HCT116 (cell line): ENCODE measurements at regions not wholly inside any gene's neighbourhood (a gene's known extent, or its start where the extent isn't known, plus 50 kb on each side); places are given as distances from the start of the nearest gene placed in this dataset.

Source experiments
- EZH2 ChIP-seq: fragments of 200-600 bp; sonication (generic); IDR thresholded peaks from 2 replicates; pipeline ENCODE4 v1.6.1; 2017; ENCODE audit warnings: antibody characterized with exemption, mixed run types
- EZH2phosphoT487 ChIP-seq: fragments of 200-600 bp; IDR thresholded peaks from 2 replicates; pipeline ENCODE4 v1.6.1; 2018; ENCODE audit warnings: antibody characterized with exemption, borderline replicate concordance
- JUND ChIP-seq: IDR thresholded peaks from 2 replicates; pipeline ENCODE4 v1.6.1; 2012
- RAD21 ChIP-seq: IDR thresholded peaks from 2 replicates; pipeline ENCODE4 v1.6.1; 2012; ENCODE audit warnings: low read depth, mild to moderate bottlenecking
- SP1 ChIP-seq: IDR thresholded peaks from 2 replicates; pipeline ENCODE4 v1.6.1; 2012; ENCODE audit warnings: low read depth
- YY1 ChIP-seq: IDR thresholded peaks from 2 replicates; pipeline ENCODE4 v1.6.1; 2011; ENCODE audit warnings: low read length, low read depth, moderate library complexity, mild to moderate bottlenecking; ENCODE audit not compliant: insufficient replicate concordance; ENCODE audit errors: extremely low read depth
- TF ChIP-seq, protein P1 (sequence below), 3 experiments: fragments of 200-600 bp in 1 of 3; sonication (generic) in 1 of 3; IDR thresholded peaks in 2 of 3; conservative IDR thresholded peaks in 1 of 3; 2 replicates each; pipeline ENCODE4 v1.5.1; 2012 to 2017; ENCODE audit warnings: low read depth in 2 of 3, low read length in 2 of 3, antibody characterized with exemption in 1 of 3, borderline replicate concordance in 1 of 3, control low read depth in 1 of 3, mild to moderate bottlenecking in 1 of 3, mixed read lengths in 1 of 3, mixed run types in 1 of 3, moderate library complexity in 1 of 3; ENCODE audit not compliant: insufficient read depth in 1 of 3
- TF ChIP-seq, protein P2 (sequence below): IDR thresholded peaks from 2 replicates; pipeline ENCODE4 v1.6.1; 2012; ENCODE audit warnings: low read depth
- TF ChIP-seq, protein P3 (sequence below): IDR thresholded peaks from 2 replicates; pipeline ENCODE4 v1.6.1; 2011; ENCODE audit warnings: mild to moderate bottlenecking, low read length, moderate library complexity; ENCODE audit not compliant: insufficient replicate concordance; ENCODE audit errors: extremely low read depth

DNA sequence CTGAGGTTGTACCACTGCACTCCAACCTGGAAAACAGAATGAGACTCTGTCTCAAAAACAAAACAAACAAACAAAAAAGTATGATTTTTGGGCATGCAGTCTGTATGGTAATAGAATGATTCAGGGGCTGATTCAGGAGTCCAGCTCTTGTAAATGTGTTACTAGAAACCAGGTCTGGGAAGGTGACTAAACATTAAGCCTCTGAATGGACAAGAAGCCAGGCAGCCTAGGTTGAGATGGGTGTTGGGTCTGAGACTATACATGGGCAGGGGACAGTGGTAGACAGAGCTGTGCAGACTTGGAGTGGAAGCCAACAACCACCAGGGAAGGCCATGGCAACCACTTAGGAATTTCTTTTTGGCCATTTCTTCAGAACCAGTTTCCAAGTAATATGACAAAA, 64.9 kb upstream of the TLE1 start:
- TF ChIP-seq JUND (no peak), EZH2phosphoT487 (no peak), SP1 (no peak), RAD21 (no peak), EZH2 (no peak), YY1 (no peak)
- TF ChIP-seq, protein P1, sequence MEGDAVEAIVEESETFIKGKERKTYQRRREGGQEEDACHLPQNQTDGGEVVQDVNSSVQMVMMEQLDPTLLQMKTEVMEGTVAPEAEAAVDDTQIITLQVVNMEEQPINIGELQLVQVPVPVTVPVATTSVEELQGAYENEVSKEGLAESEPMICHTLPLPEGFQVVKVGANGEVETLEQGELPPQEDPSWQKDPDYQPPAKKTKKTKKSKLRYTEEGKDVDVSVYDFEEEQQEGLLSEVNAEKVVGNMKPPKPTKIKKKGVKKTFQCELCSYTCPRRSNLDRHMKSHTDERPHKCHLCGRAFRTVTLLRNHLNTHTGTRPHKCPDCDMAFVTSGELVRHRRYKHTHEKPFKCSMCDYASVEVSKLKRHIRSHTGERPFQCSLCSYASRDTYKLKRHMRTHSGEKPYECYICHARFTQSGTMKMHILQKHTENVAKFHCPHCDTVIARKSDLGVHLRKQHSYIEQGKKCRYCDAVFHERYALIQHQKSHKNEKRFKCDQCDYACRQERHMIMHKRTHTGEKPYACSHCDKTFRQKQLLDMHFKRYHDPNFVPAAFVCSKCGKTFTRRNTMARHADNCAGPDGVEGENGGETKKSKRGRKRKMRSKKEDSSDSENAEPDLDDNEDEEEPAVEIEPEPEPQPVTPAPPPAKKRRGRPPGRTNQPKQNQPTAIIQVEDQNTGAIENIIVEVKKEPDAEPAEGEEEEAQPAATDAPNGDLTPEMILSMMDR (IDR thresholded peaks at IDR 0.05 in 2 of 3, conservative IDR thresholded peaks at IDR 0.05 in 1 of 3; ENCODE audit: borderline replicate concordance in 1 of 3, insufficient read depth in 1 of 3, low read depth in 2 of 3, low read length in 2 of 3), result no peak
- TF ChIP-seq, protein P2, sequence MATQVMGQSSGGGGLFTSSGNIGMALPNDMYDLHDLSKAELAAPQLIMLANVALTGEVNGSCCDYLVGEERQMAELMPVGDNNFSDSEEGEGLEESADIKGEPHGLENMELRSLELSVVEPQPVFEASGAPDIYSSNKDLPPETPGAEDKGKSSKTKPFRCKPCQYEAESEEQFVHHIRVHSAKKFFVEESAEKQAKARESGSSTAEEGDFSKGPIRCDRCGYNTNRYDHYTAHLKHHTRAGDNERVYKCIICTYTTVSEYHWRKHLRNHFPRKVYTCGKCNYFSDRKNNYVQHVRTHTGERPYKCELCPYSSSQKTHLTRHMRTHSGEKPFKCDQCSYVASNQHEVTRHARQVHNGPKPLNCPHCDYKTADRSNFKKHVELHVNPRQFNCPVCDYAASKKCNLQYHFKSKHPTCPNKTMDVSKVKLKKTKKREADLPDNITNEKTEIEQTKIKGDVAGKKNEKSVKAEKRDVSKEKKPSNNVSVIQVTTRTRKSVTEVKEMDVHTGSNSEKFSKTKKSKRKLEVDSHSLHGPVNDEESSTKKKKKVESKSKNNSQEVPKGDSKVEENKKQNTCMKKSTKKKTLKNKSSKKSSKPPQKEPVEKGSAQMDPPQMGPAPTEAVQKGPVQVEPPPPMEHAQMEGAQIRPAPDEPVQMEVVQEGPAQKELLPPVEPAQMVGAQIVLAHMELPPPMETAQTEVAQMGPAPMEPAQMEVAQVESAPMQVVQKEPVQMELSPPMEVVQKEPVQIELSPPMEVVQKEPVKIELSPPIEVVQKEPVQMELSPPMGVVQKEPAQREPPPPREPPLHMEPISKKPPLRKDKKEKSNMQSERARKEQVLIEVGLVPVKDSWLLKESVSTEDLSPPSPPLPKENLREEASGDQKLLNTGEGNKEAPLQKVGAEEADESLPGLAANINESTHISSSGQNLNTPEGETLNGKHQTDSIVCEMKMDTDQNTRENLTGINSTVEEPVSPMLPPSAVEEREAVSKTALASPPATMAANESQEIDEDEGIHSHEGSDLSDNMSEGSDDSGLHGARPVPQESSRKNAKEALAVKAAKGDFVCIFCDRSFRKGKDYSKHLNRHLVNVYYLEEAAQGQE, result no peak
- TF ChIP-seq, protein P3, sequence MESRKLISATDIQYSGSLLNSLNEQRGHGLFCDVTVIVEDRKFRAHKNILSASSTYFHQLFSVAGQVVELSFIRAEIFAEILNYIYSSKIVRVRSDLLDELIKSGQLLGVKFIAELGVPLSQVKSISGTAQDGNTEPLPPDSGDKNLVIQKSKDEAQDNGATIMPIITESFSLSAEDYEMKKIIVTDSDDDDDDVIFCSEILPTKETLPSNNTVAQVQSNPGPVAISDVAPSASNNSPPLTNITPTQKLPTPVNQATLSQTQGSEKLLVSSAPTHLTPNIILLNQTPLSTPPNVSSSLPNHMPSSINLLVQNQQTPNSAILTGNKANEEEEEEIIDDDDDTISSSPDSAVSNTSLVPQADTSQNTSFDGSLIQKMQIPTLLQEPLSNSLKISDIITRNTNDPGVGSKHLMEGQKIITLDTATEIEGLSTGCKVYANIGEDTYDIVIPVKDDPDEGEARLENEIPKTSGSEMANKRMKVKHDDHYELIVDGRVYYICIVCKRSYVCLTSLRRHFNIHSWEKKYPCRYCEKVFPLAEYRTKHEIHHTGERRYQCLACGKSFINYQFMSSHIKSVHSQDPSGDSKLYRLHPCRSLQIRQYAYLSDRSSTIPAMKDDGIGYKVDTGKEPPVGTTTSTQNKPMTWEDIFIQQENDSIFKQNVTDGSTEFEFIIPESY, result no peak
